Caco-2 (cell line): ENCODE measurements at regions not wholly inside any gene's neighbourhood (a gene's known extent, or its start where the extent isn't known, plus 50 kb on each side); places are given as distances from the start of the nearest gene placed in this dataset.

Source experiments
- BruUV-seq: library from RNA; stranded (reverse); fragments of 400-500 nt; replicated peaks from 2 replicates; lab custom pipeline; 2021; lab: Mats Ljungman, UMichigan
- CTCF ChIA-PET: fragments of 300-600 bp; sonication (Branson Sonifier 250); formaldehyde crosslinking; loops from one replicate; lab custom pipeline; 2022; ENCODE audit warnings: antibody characterized with exemption; lab: Charles Lee
- POLR2A ChIA-PET: fragments of 300-600 bp; sonication (Branson Sonifier 250); formaldehyde crosslinking; loops from one replicate; lab custom pipeline; 2022; ENCODE audit warnings: antibody characterized with exemption; lab: Charles Lee
- DNase-seq, 2 experiments: peaks; one replicate each; pipeline versions ENCODE4 v3.0.0 to v3.0.0-alpha.2; 2020 to 2022
- H3K27me3 ChIP-seq: replicated peaks from 2 replicates; pipeline ENCODE4 v1.6.0; 2011; ENCODE audit warnings: low read length; ENCODE audit not compliant: control insufficient read depth, insufficient read depth
- H3K36me3 ChIP-seq: 2 replicates; pipeline ENCODE4 v1.5.1; 2011; ENCODE audit warnings: low read length; ENCODE audit not compliant: control insufficient read depth, insufficient read depth
- H3K4me1 ChIP-seq: fragments of 250-450 bp; sonication (Bioruptor Pico); 2 replicates; pipeline ENCODE4 v1.5.1; 2020; ENCODE audit warnings: mild to moderate bottlenecking
- H3K4me3 ChIP-seq: 2 replicates; pipeline ENCODE4 v1.5.1; 2011; ENCODE audit warnings: low read depth, mild to moderate bottlenecking, control low read depth, low read length
- H3K9me3 ChIP-seq: fragments of 250-450 bp; sonication (Bioruptor Pico); 2 replicates; pipeline ENCODE4 v1.5.1; 2020; ENCODE audit warnings: mild to moderate bottlenecking, moderate library complexity
- H3K27ac Mint-ChIP-seq: one replicate; pipeline ENCODE4 v1.8.0; 2022; ENCODE audit warnings: mixed read lengths; ENCODE audit not compliant: unreplicated experiment
- H3K27me3 Mint-ChIP-seq: one replicate; pipeline ENCODE4 v1.8.0; 2022; ENCODE audit warnings: mixed read lengths; ENCODE audit not compliant: insufficient read depth, unreplicated experiment
- H3K36me3 Mint-ChIP-seq: one replicate; pipeline ENCODE4 v1.8.0; 2022; ENCODE audit warnings: mild to moderate bottlenecking, mixed read lengths; ENCODE audit not compliant: insufficient read depth, unreplicated experiment
- H3K4me1 Mint-ChIP-seq: one replicate; pipeline ENCODE4 v1.8.0; 2022; ENCODE audit warnings: low read depth, mixed read lengths; ENCODE audit not compliant: unreplicated experiment
- H3K4me3 Mint-ChIP-seq: one replicate; pipeline ENCODE4 v1.8.0; 2022; ENCODE audit warnings: mild to moderate bottlenecking, moderate library complexity, mixed read lengths; ENCODE audit not compliant: unreplicated experiment
- H3K9me3 Mint-ChIP-seq: one replicate; pipeline ENCODE4 v1.8.0; 2022; ENCODE audit warnings: mixed read lengths; ENCODE audit not compliant: unreplicated experiment
- intact Hi-C: fragments of 100-400 bp; cut with micrococcal nuclease; formaldehyde crosslinking; loops from one replicate; pipeline ENCODE4 v1.10.0; 2022; ENCODE audit not compliant: unreplicated experiment
- TF ChIP-seq, protein P1 (sequence below), 2 experiments: fragments of 200-600 bp in 1 of 2; IDR thresholded peaks; 1 replicate in 1 of 2; 2 replicates in 1 of 2; pipeline versions ENCODE4 v1.5.1 to v1.8.0; 2011 to 2022; ENCODE audit warnings: antibody characterized with exemption in 1 of 2, control low read depth in 1 of 2, inconsistent platforms in 1 of 2, low read depth in 1 of 2, low read length in 1 of 2, mild to moderate bottlenecking in 1 of 2, moderate library complexity in 1 of 2; ENCODE audit not compliant: insufficient read depth in 1 of 2, severe bottlenecking in 1 of 2, unreplicated experiment in 1 of 2

DNA sequence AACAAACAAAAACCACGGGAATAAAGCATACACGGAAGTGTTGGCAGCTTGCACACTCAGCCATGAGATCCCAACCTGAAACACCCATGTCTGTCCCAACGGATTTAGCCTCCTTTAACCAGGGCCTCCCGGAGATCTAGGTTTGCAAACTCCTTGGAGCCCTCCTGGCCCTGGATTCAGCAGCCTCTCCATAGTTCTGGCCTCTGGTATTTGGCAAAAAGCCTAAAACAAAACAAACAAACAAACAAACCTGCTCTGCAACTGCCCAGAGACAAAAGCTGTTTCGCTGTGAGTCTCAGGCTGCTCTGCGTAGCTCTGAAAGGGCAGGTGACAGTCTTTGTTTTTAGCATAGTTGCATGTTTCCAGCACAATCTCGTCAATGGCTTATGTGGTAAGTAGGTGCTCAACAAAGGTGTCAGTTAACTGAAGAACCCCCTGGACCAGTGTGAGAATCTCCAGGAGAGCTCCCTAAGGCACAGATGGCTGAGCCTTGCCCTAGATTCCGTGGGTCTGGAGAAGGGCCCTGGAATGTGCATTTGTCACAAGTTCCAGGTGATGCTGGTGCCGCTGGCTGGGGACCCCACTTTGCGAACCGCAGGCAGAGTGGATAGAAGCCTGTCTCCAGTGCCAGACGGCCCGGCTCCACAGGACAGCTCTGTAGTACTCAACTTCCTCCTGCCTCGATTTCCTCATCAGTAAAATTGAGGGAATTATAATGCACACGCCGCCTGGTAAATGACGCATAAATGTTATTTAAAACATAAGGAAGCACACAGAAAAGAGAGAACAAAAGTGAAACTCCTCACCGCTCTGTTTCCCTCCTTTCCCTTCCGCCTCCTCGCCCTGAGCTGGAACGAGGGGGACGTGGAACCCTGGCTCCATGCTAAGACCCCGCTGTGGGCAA, 86.2 kb downstream of the RIPK4 start:
- DNase-seq, result no peak
- H3K9me3 Mint-ChIP-seq, result no peaks in the 10 kb centered on the region
- ChIA-PET CTCF (no interaction called here), POLR2A (interaction anchor here (0.6 to 1.0 kb wide), 2 partner anchors 32 to 47 kb away, joined by 3 to 4 read pairs; no protein-coding TSS in a partner anchor)
- intact Hi-C loops, result no loop called here
- no peak overlapping the region for H3K4me3 Mint-ChIP-seq
- Histone ChIP-seq H3K27me3 (no peaks in the 10 kb centered on the region), H3K4me3 (no peak overlapping the region), H3K9me3 (no peaks in the 10 kb centered on the region), H3K36me3 (no peaks in the 10 kb centered on the region), H3K4me1 (peaks cover 50% of the 10 kb centered on the region)
- peaks cover 20% of the 10 kb centered on the region for H3K4me1 Mint-ChIP-seq
- H3K36me3 Mint-ChIP-seq, result peaks cover 12% of the 10 kb centered on the region
- TF ChIP-seq, protein P1, sequence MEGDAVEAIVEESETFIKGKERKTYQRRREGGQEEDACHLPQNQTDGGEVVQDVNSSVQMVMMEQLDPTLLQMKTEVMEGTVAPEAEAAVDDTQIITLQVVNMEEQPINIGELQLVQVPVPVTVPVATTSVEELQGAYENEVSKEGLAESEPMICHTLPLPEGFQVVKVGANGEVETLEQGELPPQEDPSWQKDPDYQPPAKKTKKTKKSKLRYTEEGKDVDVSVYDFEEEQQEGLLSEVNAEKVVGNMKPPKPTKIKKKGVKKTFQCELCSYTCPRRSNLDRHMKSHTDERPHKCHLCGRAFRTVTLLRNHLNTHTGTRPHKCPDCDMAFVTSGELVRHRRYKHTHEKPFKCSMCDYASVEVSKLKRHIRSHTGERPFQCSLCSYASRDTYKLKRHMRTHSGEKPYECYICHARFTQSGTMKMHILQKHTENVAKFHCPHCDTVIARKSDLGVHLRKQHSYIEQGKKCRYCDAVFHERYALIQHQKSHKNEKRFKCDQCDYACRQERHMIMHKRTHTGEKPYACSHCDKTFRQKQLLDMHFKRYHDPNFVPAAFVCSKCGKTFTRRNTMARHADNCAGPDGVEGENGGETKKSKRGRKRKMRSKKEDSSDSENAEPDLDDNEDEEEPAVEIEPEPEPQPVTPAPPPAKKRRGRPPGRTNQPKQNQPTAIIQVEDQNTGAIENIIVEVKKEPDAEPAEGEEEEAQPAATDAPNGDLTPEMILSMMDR (IDR thresholded peaks at IDR 0.05; ENCODE audit: insufficient read depth in 1 of 2, low read depth in 1 of 2, low read length in 1 of 2, severe bottlenecking in 1 of 2, unreplicated experiment in 1 of 2), result no peak
- BruUV-seq, result no TSS peak
- no peak overlapping the region for H3K27ac Mint-ChIP-seq
- no peaks in the 10 kb centered on the region for H3K27me3 Mint-ChIP-seq

DNA sequence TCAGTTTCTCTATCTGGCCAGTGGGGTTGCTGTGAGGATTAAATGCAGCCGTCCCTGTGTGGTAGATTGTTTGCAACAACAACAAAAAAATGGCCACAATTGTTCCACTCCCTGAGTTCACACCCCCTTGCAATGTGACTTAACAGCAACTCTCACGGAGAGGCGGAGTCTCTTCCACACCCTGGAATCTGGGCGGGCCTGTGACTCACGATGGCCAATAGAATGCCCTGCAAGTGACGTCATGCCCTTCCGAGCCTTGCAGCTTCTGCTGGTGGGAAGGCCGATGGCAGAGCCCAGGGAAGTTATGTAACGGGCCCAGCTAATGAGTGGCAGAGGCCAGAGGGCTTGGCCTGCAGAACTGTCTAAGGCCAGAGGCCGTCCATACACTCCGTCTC, 87.9 kb downstream of the RIPK4 start:
- Histone ChIP-seq H3K27me3 (no peaks in the 10 kb centered on the region), H3K9me3 (no peaks in the 10 kb centered on the region), H3K36me3 (no peaks in the 10 kb centered on the region), H3K4me3 (peak overlapping the region; percentile 29), H3K4me1 (peaks cover 32% of the 10 kb centered on the region)
- peaks cover 2% of the 10 kb centered on the region for H3K4me1 Mint-ChIP-seq
- H3K9me3 Mint-ChIP-seq, result no peaks in the 10 kb centered on the region
- POLR2A ChIA-PET, result interaction anchor here (0.5 to 2.6 kb wide), 12 partner anchors 15 to 171 kb away, joined by 3 to 34 read pairs (median 6); partner anchors contain the start of genes RIPK4 and TMPRSS2
- H3K36me3 Mint-ChIP-seq, result peaks cover 12% of the 10 kb centered on the region
- peak overlapping the region; percentile 96 for H3K27ac Mint-ChIP-seq
- intact Hi-C loops, result loop anchor here (1.0 to 5.0 kb wide), 7 partner anchors 14 to 89 kb away; no protein-coding TSS in a partner anchor
- CTCF ChIA-PET, result interaction anchor here (0.7 to 1.8 kb wide), 9 partner anchors 15 to 138 kb away, joined by 3 to 29 read pairs (median 6); no protein-coding TSS in a partner anchor
- no TSS peak for BruUV-seq
- no peaks in the 10 kb centered on the region for H3K27me3 Mint-ChIP-seq
- H3K4me3 Mint-ChIP-seq, result peak overlapping the region; percentile 74
- peak; percentile 96 to 99 for DNase-seq
- TF ChIP-seq, protein P1 (IDR thresholded peaks at IDR 0.05; ENCODE audit: insufficient read depth in 1 of 2, low read depth in 1 of 2, low read length in 1 of 2, severe bottlenecking in 1 of 2, unreplicated experiment in 1 of 2), result no peak
